ENCODE measurements at regions not wholly inside any gene's neighbourhood (a gene's known extent, or its start where the extent isn't known, plus 50 kb on each side); places are given as distances from the start of the nearest gene placed in this dataset.

- H3K56ac ChIP-seq (ENCODE audit: extremely low read depth, insufficient read depth, low read length) = no peak overlapping the region
- H4K5ac ChIP-seq (ENCODE audit: low read depth, low read length) = no peak overlapping the region
- TF ChIP-seq RFX5 (IDR thresholded peaks at IDR 0.05; ENCODE audit: low read depth, low read length) (no peak), POLR2A (IDR thresholded peaks at IDR 0.05; ENCODE audit: low read depth, low read length) (no peak), RCOR1 (IDR thresholded peaks at IDR 0.05; ENCODE audit: insufficient replicate concordance, low read length) (no peak), SMC3 (IDR thresholded peaks at IDR 0.05; ENCODE audit: low read depth, low read length) (no peak), CHD1 (IDR thresholded peaks at IDR 0.05; ENCODE audit: low read depth, low read length) (no peak), MAZ (IDR thresholded peaks at IDR 0.05; ENCODE audit: borderline replicate concordance, low read depth, low read length) (no peak)
- H4K91ac ChIP-seq (ENCODE audit: insufficient read depth, low read depth, low read length) = no peak overlapping the region
- ChIA-PET POLR2A (ENCODE audit: unreplicated experiment) (no interaction called here), CTCF (no interaction called here)
- H2AK5ac ChIP-seq (ENCODE audit: low read depth, low read length) = no peak overlapping the region
- no peak for DNase-seq
- no peak overlapping the region for H3K18ac ChIP-seq (ENCODE audit: low read depth, low read length)
- no TSS peak for BruUV-seq (replicated peaks)
- no peak overlapping the region for H3K4me3 ChIP-seq (ENCODE audit: insufficient read depth, low read depth, low read length)
- no peak overlapping the region for H3K9ac ChIP-seq (ENCODE audit: low read depth, low read length)
- no peak overlapping the region for H3K4ac ChIP-seq (ENCODE audit: low read depth, low read length)
- no peaks in the 10 kb centered on the region for H3K79me1 ChIP-seq (ENCODE audit: low read depth in 1 of 2, low read length in 2 of 2)
- dilution Hi-C loops (cut with HindIII; ENCODE audit: low sequenced_read_pairs, unreplicated experiment) = no loop called here
- no peak overlapping the region for H2AK9ac ChIP-seq (replicated peaks; ENCODE audit: low read depth, low read length, poor library complexity)
- 0% methylated on average over 1 of the region's 10 CpGs; no CpG with 5 or more reads in 1 of the 2 experiments for WGBS, 2 experiments (ENCODE audit: extremely low coverage in 2 of 2, insufficient read length in 1 of 2)
- H3K4me1 ChIP-seq (ENCODE audit: control insufficient read depth, insufficient read depth, low read length) = no peaks in the 10 kb centered on the region
- no peak overlapping the region for H4K8ac ChIP-seq (ENCODE audit: low read depth in 2 of 2, low read length in 2 of 2)
- H2BK20ac ChIP-seq (ENCODE audit: low read depth, low read length) = no peak overlapping the region
- no peak overlapping the region for H3K23ac ChIP-seq (ENCODE audit: low read depth, low read length)
- no peak overlapping the region for H2AFZ ChIP-seq (replicated peaks; ENCODE audit: low read length, poor library complexity)
- intact Hi-C loops (cut with micrococcal nuclease) = no loop called here
- ATAC-seq (ENCODE audit: low read depth) = no peak
- no peaks in the 10 kb centered on the region for H3K36me3 ChIP-seq (ENCODE audit: control insufficient read depth, insufficient read depth, low read length)
- no peak overlapping the region for H2BK120ac ChIP-seq (ENCODE audit: low read depth, low read length)
- H3K9me1 ChIP-seq (ENCODE audit: insufficient read depth, low read length) = no peaks in the 10 kb centered on the region
- H3K9me3 ChIP-seq (ENCODE audit: control insufficient read depth, insufficient read depth, low read length) = no peaks in the 10 kb centered on the region
- no peak overlapping the region for H3K4me2 ChIP-seq (ENCODE audit: low read depth, low read length)
- no peak overlapping the region for H2BK15ac ChIP-seq (ENCODE audit: low read depth, low read length)
- H3K27me3 ChIP-seq (ENCODE audit: control insufficient read depth, insufficient read depth, low read length) = no peaks in the 10 kb centered on the region
- H3K14ac ChIP-seq (replicated peaks; ENCODE audit: low read depth, low read length) = no peak overlapping the region
- in situ Hi-C loops (cut with MboI; ENCODE audit: low sequenced_read_pairs) = no loop called here
- H3K27ac ChIP-seq (ENCODE audit: insufficient read depth, low read length) = no peak overlapping the region
- H4K20me1 ChIP-seq (ENCODE audit: insufficient read depth, low read length) = no peaks in the 10 kb centered on the region
- no peak overlapping the region for H2BK5ac ChIP-seq (ENCODE audit: low read depth, low read length, poor library complexity, severe bottlenecking)
Measured at GRCh38 chr1:165047994-165048393, 308.5 kb downstream of the LMX1A start.

All from IMR-90 (cell line).